Stimulated activated CD4-positive, alpha-beta T cell treated with anti-CD3 and anti-CD28 coated beads, Interleukin-1b, Interleukin-23, amount 100 ng/mL, for 48 hours (primary cell): ENCODE measurements at regions not wholly inside any gene's neighbourhood (a gene's known extent, or its start where the extent isn't known, plus 50 kb on each side); places are given as distances from the start of the nearest gene placed in this dataset.
"Not testable (repeated sequence)": the region's sequence is repeated elsewhere in the genome, so short reads cannot be mapped to it uniquely, and the experiment has no call there.

Experiments
- DNase-seq: peaks from one replicate; pipeline ENCODE4 v3.0.0-alpha.2; 2020

DNA sequence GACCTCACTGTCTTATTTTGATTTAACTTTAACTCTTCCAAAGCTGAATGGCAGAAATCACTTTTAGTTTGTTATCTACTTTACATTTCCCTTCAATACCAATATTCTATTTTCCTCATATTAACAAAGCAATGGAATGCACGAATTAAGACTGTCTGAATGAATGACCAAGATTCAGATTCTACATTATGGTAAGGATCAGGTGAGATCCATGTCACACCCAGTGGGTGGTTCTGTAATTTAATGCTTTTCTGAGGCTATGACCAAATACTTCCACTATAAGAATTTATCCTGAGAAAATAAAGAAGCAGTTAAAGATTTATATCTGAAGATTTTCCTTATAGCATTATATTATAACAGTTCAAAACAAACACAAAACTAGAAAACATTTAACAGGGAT is 90.2 kb upstream of the NUPR2 start:
- DNase-seq = no peak

- no peak for DNase-seq
Measured at GRCh38 chr7:56199639-56200038, 83.4 kb upstream of the NUPR2 start.

DNA sequence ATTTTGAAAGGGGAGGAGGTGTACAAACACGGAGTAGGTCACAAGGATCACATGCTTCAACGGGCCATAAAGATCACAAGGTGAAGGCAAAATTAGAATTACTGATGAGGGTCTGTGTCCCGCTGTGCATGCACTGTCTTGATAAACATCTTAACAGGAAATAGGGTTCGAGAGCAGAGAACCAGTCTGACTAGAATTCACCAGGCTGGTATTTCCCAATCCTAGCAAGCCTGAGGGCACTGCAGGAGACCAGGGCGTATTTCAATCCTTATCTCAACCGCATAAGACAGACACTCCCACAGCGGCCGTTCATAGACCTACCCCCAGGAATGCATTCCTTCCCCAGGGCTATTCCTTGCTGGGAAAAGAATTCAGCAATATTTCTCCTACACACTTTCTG is 80.0 kb upstream of the NUPR2 start:
- DNase-seq = not testable (repeated sequence)

DNA sequence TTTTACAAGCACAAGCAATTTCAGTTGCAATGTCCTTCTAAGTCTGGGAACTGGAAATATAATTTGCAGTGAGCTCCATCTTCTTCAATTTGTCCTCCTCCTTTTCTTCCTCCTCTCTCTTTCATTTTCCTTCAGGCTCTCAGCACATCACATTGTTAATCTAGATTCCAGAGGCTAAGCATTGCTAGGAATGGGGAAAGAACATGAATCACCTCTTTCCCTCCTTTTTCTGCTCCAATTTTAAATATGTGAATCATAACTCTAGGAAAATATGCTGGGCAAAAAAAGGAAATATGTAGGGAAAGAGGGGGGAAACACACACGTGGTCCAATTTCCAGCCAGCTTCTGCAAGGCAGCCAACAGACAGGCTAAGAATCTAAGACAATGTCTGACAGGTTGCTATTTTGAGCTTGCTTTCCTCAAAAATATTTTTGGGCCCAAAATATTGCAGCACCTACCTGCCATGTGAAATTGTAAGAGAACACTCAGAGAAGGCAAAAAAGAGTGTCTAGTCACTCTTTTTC is 72.7 kb upstream of the NUPR2 start:
- no peak for DNase-seq

GRCh38 chr7:56188376-56188775 is 72.2 kb upstream of the NUPR2 start:
- DNase-seq = no peak

DNA sequence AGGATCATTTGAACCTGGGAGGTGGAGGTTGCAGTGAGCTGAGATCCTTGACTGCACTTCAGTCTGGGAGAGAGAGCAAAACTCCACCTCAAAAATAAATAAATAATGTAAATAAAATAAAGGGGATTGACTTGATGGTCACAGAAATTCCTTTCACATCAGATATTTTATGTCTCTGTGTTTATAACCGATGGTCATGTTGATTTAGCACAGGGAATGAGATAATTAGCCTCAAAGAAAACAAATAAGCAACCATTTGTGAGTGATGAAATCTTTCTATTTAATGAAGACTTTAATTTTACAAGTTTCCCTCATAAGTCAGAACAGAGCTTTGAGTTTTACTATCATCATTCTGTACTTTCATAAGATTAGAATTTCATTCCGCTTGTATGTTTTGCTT is 64.8 kb upstream of the NUPR2 start:
- no peak for DNase-seq

DNA sequence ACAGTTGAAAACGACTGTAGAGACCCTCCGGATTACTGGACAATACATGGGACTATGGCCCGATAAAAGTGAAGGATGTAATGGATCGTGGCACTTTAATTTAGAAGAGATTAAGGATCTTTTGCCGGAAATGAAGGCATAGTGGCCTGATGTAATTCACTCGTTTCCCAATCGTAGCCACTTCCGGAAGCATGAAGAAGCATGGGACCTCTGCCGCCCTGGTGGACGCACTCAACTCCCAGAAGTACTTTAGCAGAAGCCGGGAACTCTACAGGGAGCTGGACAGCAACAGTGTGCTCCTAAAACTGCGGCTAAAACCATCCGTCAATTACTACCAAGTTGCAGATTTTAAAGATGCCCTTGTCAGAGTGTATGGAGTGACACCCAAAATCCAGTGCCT is 59.6 kb upstream of the NUPR2 start:
- DNase-seq = no peak

DNA sequence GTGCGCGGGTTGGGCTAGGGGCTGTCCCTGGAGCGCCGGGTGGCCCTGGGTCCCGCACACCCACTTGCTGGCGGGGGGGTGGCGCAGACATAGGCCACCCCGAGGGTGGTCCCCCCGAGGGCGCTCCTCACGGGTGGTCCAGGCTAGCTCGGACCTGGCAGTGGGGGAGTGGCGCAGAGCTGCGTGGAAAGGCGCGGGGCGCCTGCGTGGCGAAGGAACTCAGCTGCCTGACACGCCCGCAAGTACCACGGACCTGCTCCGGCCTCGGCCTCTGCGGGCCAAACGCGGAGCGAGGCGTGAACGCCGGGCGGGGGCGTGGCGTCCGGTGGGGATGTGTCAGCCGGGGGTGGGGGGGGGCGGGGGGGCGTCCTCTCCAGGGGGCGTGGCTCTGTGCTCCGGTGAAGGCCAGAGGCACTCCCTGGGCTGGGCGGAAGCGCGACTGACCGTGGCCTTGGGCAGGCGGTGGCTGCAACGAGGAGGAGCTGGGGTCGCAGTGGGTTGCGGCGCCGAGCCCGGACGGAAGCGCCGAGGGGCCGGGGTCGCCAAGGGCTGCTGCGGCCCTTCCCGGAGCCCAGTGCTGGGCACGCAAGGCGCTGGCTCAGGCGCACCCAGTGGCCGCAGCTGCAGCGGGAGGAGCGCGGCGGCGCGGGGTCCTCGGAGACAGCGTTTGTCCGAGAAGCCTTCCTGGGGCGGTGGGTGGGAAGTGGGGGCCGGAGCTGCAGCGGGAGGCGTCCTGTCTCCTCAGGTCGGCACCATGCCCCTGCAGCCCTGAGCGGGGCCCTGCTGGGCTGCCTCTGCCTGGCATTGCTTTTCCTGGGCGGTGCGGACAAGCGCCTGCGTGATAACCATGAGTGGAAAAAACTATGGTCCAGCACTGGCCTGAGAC is 58.9 kb upstream of the NUPR2 start:
- DNase-seq = no peak

GRCh38 chr7:56174346-56174874 is 58.2 kb upstream of the NUPR2 start:
- no peak for DNase-seq
